MM.1S (cell line): ENCODE measurements at regions not wholly inside any gene's neighbourhood (a gene's known extent, or its start where the extent isn't known, plus 50 kb on each side); places are given as distances from the start of the nearest gene placed in this dataset.

Experiments used
- EZH2 ChIP-seq: fragments of 300-600 bp; sonication (generic); optimal IDR thresholded peaks from 2 replicates; pipeline ENCODE3; 2017; ENCODE audit warnings: low read depth, mild to moderate bottlenecking, antibody characterized with exemption, low read length, mixed read lengths
- EZH2phosphoT487 ChIP-seq: fragments of 300-600 bp; sonication (generic); IDR thresholded peaks from 2 replicates; pipeline ENCODE4 v1.6.1; 2018; ENCODE audit warnings: antibody characterized with exemption, low read length
- TF ChIP-seq, protein P1 (sequence below): fragments of 300-600 bp; sonication (generic); IDR thresholded peaks from 2 replicates; pipeline ENCODE4 v1.5.1; 2016; ENCODE audit warnings: antibody characterized with exemption, low read length, mixed read lengths

DNA sequence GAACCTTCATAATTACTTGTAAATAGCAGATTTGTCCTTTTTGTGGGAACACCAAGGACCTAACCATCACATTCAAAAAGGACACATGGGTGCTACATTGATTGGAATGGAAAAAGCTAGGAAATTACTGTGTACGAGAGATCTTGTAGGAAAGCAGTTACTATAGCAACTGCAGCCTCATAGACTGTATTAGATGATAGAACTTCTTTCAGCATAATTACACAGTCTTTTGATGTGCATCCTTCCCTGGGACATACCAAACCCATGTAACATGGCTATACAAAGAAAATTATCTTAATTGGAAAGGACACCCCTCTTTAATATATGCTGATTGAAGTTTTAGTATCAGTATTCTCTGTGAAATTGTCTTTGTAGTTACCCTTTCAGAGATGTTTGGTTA is 130.7 kb upstream of the CTSO start:
- TF ChIP-seq, protein P1, sequence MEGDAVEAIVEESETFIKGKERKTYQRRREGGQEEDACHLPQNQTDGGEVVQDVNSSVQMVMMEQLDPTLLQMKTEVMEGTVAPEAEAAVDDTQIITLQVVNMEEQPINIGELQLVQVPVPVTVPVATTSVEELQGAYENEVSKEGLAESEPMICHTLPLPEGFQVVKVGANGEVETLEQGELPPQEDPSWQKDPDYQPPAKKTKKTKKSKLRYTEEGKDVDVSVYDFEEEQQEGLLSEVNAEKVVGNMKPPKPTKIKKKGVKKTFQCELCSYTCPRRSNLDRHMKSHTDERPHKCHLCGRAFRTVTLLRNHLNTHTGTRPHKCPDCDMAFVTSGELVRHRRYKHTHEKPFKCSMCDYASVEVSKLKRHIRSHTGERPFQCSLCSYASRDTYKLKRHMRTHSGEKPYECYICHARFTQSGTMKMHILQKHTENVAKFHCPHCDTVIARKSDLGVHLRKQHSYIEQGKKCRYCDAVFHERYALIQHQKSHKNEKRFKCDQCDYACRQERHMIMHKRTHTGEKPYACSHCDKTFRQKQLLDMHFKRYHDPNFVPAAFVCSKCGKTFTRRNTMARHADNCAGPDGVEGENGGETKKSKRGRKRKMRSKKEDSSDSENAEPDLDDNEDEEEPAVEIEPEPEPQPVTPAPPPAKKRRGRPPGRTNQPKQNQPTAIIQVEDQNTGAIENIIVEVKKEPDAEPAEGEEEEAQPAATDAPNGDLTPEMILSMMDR = no peak
- TF ChIP-seq EZH2 = no peak
- TF ChIP-seq EZH2phosphoT487 = no peak
